GM10266 (cell line): ENCODE measurements at regions not wholly inside any gene's neighbourhood (a gene's known extent, or its start where the extent isn't known, plus 50 kb on each side); places are given as distances from the start of the nearest gene placed in this dataset.

Experiments used
- DNase-seq: peaks from one replicate; pipeline ENCODE4 v3.0.0; 2012; ENCODE audit errors: extremely low spot score
- CTCF ChIP-seq: IDR thresholded peaks from 2 replicates; pipeline ENCODE4 v1.5.1; 2012; ENCODE audit warnings: mild to moderate bottlenecking, low read depth; ENCODE audit not compliant: control insufficient read depth, insufficient read depth; ENCODE audit errors: missing control alignments

GRCh38 chr6:16819752-16820151, 58.5 kb upstream of the ATXN1 start:
- DNase-seq: no peak
- TF ChIP-seq CTCF: no peak

- no peak for DNase-seq
- no peak for TF ChIP-seq CTCF
Measured at GRCh38 chr6:16818992-16819626, 57.8 kb upstream of the ATXN1 start.

GRCh38 chr6:16817594-16817993, 56.3 kb upstream of the ATXN1 start:
- no peak for DNase-seq
- no peak for TF ChIP-seq CTCF

- DNase-seq: no peak
- TF ChIP-seq CTCF: no peak
Measured at GRCh38 chr6:16816891-16817290, 55.6 kb upstream of the ATXN1 start.

- TF ChIP-seq CTCF: no peak
- DNase-seq: no peak
Measured at GRCh38 chr6:16812993-16813392, 51.7 kb upstream of the ATXN1 start.

- no peak for DNase-seq
- TF ChIP-seq CTCF: no peak
Measured at GRCh38 chr6:16811277-16811979, 50.2 kb upstream of the ATXN1 start.
